ENCODE measurements at regions not wholly inside any gene's neighbourhood (a gene's known extent, or its start where the extent isn't known, plus 50 kb on each side); places are given as distances from the start of the nearest gene placed in this dataset.

GRCh38 chr12:84016956-84017355, 895.6 kb downstream of the SLC6A15 start:
- dilution Hi-C loops (cut with MboI; ENCODE audit: extremely low pct_ligation_motif_present, low sequenced_read_pairs) = no loop called here
- H3K4me2 ChIP-seq (ENCODE audit: control insufficient read depth, extremely low read depth, insufficient read depth, low read depth, low read length) = no peak overlapping the region
- H2AFZ ChIP-seq (ENCODE audit: control insufficient read depth, low read length) = no peak overlapping the region
- no peaks in the 10 kb centered on the region for H3K36me3 ChIP-seq (ENCODE audit: control insufficient read depth in 2 of 2, extremely low read depth in 1 of 2, insufficient read depth in 2 of 2, low read length in 2 of 2)
- H3K9me1 ChIP-seq (ENCODE audit: control insufficient read depth, extremely low read depth, insufficient read depth, low read length) = no peaks in the 10 kb centered on the region
- H4K20me1 ChIP-seq (ENCODE audit: control insufficient read depth, extremely low read depth, insufficient read depth, low read length) = no peaks in the 10 kb centered on the region
- no peak for FAIRE-seq
- H3K4me1 ChIP-seq (ENCODE audit: control insufficient read depth, extremely low read depth, insufficient read depth, low read length) = no peaks in the 10 kb centered on the region
- no peak overlapping the region for H3K9ac ChIP-seq (ENCODE audit: control insufficient read depth, extremely low read depth, insufficient read depth, low read length)
- H3K4me3 ChIP-seq (ENCODE audit: control insufficient read depth in 2 of 3, extremely low read depth in 1 of 3, insufficient read depth in 2 of 3, low read depth in 1 of 3, low read length in 3 of 3) = no peak overlapping the region
- H3K79me2 ChIP-seq (ENCODE audit: control insufficient read depth, insufficient read depth, low read length) = no peaks in the 10 kb centered on the region
- no peaks in the 10 kb centered on the region for H3K27me3 ChIP-seq (ENCODE audit: control insufficient read depth, extremely low read depth, insufficient read depth, low read length)
- no peak overlapping the region for H3K27ac ChIP-seq (ENCODE audit: control insufficient read depth, insufficient read depth, low read length)
- no peak for DNase-seq (ENCODE audit: low read depth, low spot score)
- no peaks in the 10 kb centered on the region for H3K9me3 ChIP-seq (ENCODE audit: control insufficient read depth, low read depth, low read length)
- no peak for TF ChIP-seq EZH2 (IDR thresholded peaks at IDR 0.05; ENCODE audit: low read length)
- TF ChIP-seq CTCF (optimal IDR thresholded peaks at IDR 0.05 in 1 of 3, IDR thresholded peaks at IDR 0.05 in 1 of 3, conservative IDR thresholded peaks at IDR 0.05 in 1 of 3; ENCODE audit: extremely low read depth in 1 of 3, insufficient read depth in 2 of 3, low read length in 3 of 3) = no peak

GRCh38 chr12:83997423-83997822, 915.2 kb downstream of the SLC6A15 start:
- H2AFZ ChIP-seq (ENCODE audit: control insufficient read depth, low read length) = no peak overlapping the region
- FAIRE-seq = no peak
- H3K27me3 ChIP-seq (ENCODE audit: control insufficient read depth, extremely low read depth, insufficient read depth, low read length) = no peaks in the 10 kb centered on the region
- no peaks in the 10 kb centered on the region for H3K4me1 ChIP-seq (ENCODE audit: control insufficient read depth, extremely low read depth, insufficient read depth, low read length)
- H4K20me1 ChIP-seq (ENCODE audit: control insufficient read depth, extremely low read depth, insufficient read depth, low read length) = no peaks in the 10 kb centered on the region
- no peak overlapping the region for H3K9ac ChIP-seq (ENCODE audit: control insufficient read depth, extremely low read depth, insufficient read depth, low read length)
- H3K27ac ChIP-seq (ENCODE audit: control insufficient read depth, insufficient read depth, low read length) = no peak overlapping the region
- H3K4me2 ChIP-seq (ENCODE audit: control insufficient read depth, extremely low read depth, insufficient read depth, low read depth, low read length) = no peak overlapping the region
- no peaks in the 10 kb centered on the region for H3K9me3 ChIP-seq (ENCODE audit: control insufficient read depth, low read depth, low read length)
- no peaks in the 10 kb centered on the region for H3K9me1 ChIP-seq (ENCODE audit: control insufficient read depth, extremely low read depth, insufficient read depth, low read length)
- DNase-seq (ENCODE audit: low read depth, low spot score) = no peak
- no peaks in the 10 kb centered on the region for H3K79me2 ChIP-seq (ENCODE audit: control insufficient read depth, insufficient read depth, low read length)
- dilution Hi-C loops (cut with MboI; ENCODE audit: extremely low pct_ligation_motif_present, low sequenced_read_pairs) = no loop called here
- H3K36me3 ChIP-seq (ENCODE audit: control insufficient read depth in 2 of 2, extremely low read depth in 1 of 2, insufficient read depth in 2 of 2, low read length in 2 of 2) = no peaks in the 10 kb centered on the region
- no peak for TF ChIP-seq CTCF (optimal IDR thresholded peaks at IDR 0.05 in 1 of 3, IDR thresholded peaks at IDR 0.05 in 1 of 3, conservative IDR thresholded peaks at IDR 0.05 in 1 of 3; ENCODE audit: extremely low read depth in 1 of 3, insufficient read depth in 2 of 3, low read length in 3 of 3)
- no peak for TF ChIP-seq EZH2 (IDR thresholded peaks at IDR 0.05; ENCODE audit: low read length)
- no peak overlapping the region for H3K4me3 ChIP-seq (ENCODE audit: control insufficient read depth in 2 of 3, extremely low read depth in 1 of 3, insufficient read depth in 2 of 3, low read depth in 1 of 3, low read length in 3 of 3)

Data from keratinocyte (primary cell).